ENCODE measurements at regions not wholly inside any gene's neighbourhood (a gene's known extent, or its start where the extent isn't known, plus 50 kb on each side); places are given as distances from the start of the nearest gene placed in this dataset.
"Not testable (repeated sequence)": the region's sequence is repeated elsewhere in the genome, so short reads cannot be mapped to it uniquely, and the experiment has no call there.

DNA sequence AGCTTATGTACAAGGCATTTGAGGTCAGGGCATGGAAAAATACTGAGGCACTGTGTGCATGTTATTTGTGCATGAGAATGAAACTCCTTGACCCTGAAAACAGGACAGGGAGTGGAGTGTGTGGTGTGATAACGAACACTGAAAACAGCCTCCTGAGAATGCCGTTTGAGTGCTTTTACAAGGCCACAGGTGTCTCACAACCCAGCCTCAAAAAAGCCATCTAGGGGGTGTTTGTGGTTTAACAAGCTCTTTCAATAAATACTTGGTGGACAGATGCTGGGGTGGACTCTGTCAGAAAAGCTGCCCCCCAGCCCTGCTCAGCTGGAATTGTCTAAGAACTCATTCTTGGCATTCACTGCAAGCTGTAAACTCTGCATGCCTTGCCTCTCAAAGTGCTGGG lies 94.0 kb upstream of the SLC25A48 start:
- H3K27ac Mint-ChIP-seq, result no peak overlapping the region
- peaks cover 12% of the 10 kb centered on the region for H3K9me3 Mint-ChIP-seq
- peaks cover 39% of the 10 kb centered on the region for H3K27me3 Mint-ChIP-seq
- peaks cover 11% of the 10 kb centered on the region for H3K36me3 Mint-ChIP-seq
- DNase-seq (ENCODE audit: extremely low spot score, unreplicated experiment), result peak; percentile 37
- TF ChIP-seq, protein P1, sequence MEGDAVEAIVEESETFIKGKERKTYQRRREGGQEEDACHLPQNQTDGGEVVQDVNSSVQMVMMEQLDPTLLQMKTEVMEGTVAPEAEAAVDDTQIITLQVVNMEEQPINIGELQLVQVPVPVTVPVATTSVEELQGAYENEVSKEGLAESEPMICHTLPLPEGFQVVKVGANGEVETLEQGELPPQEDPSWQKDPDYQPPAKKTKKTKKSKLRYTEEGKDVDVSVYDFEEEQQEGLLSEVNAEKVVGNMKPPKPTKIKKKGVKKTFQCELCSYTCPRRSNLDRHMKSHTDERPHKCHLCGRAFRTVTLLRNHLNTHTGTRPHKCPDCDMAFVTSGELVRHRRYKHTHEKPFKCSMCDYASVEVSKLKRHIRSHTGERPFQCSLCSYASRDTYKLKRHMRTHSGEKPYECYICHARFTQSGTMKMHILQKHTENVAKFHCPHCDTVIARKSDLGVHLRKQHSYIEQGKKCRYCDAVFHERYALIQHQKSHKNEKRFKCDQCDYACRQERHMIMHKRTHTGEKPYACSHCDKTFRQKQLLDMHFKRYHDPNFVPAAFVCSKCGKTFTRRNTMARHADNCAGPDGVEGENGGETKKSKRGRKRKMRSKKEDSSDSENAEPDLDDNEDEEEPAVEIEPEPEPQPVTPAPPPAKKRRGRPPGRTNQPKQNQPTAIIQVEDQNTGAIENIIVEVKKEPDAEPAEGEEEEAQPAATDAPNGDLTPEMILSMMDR (conservative IDR thresholded peaks at IDR 0.05), result no peak
- H3K4me1 Mint-ChIP-seq (ENCODE audit: unreplicated experiment), result peaks cover 25% of the 10 kb centered on the region
- H3K4me3 Mint-ChIP-seq, result no peak overlapping the region

DNA sequence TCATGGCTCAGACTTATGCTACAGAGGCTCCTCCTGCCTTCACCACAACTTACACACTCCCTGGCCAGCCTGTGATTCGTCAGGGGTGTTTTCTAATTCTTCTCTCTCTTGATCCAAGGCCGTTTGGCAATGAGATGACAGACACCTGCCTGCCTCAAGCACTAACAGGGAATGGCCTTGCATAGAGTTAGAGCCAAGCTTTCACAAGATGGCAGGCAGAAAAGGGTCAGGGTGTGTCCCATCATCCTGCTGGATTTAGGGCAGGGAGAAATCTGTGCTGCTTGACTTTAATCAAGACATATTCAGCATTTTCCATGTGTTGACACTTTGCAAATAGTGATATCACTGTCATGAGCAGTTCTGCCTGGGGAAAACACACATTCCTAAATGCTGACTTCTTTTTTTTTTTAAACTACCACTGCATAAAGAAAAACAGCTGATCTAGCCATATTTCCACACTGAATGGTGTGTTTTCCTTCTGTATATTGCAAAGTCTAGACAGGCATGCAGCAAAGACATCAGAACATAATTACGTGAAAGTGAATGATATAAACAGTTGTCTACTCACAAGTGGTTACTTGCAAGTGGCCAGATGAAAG lies 95.0 kb upstream of the SLC25A48 start:
- DNase-seq (ENCODE audit: extremely low spot score, unreplicated experiment), result peak; percentile 20
- H3K4me3 Mint-ChIP-seq, result no peak overlapping the region
- TF ChIP-seq, protein P1 (conservative IDR thresholded peaks at IDR 0.05), result no peak
- peaks cover 12% of the 10 kb centered on the region for H3K9me3 Mint-ChIP-seq
- peaks cover 27% of the 10 kb centered on the region for H3K4me1 Mint-ChIP-seq (ENCODE audit: unreplicated experiment)
- peaks cover 12% of the 10 kb centered on the region for H3K36me3 Mint-ChIP-seq
- H3K27me3 Mint-ChIP-seq, result peaks cover 45% of the 10 kb centered on the region
- peak overlapping the region; percentile 71 for H3K27ac Mint-ChIP-seq

DNA sequence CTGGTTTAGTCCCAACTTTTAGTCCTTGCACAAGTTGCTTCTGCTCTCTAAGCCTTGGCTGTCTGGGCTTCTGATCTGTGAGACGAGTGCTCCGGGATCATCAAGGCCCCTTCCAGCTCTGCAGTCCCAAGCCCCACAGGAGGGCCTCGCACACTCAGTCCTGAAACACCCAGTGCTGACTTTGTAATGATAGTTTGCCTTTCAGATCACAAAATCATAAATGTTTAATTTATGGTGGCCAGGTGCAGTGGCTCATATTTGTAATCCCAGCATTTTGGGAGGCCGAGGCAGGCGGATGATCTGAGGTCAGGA lies 95.9 kb upstream of the SLC25A48 start:
- peaks cover 8% of the 10 kb centered on the region for H3K9me3 Mint-ChIP-seq
- H3K27ac Mint-ChIP-seq, result no peak overlapping the region
- peaks cover 12% of the 10 kb centered on the region for H3K36me3 Mint-ChIP-seq
- TF ChIP-seq, protein P1 (conservative IDR thresholded peaks at IDR 0.05), result no peak
- peaks cover 40% of the 10 kb centered on the region for H3K27me3 Mint-ChIP-seq
- DNase-seq (ENCODE audit: extremely low spot score, unreplicated experiment), result no peak
- H3K4me1 Mint-ChIP-seq (ENCODE audit: unreplicated experiment), result peaks cover 21% of the 10 kb centered on the region
- no peak overlapping the region for H3K4me3 Mint-ChIP-seq

DNA sequence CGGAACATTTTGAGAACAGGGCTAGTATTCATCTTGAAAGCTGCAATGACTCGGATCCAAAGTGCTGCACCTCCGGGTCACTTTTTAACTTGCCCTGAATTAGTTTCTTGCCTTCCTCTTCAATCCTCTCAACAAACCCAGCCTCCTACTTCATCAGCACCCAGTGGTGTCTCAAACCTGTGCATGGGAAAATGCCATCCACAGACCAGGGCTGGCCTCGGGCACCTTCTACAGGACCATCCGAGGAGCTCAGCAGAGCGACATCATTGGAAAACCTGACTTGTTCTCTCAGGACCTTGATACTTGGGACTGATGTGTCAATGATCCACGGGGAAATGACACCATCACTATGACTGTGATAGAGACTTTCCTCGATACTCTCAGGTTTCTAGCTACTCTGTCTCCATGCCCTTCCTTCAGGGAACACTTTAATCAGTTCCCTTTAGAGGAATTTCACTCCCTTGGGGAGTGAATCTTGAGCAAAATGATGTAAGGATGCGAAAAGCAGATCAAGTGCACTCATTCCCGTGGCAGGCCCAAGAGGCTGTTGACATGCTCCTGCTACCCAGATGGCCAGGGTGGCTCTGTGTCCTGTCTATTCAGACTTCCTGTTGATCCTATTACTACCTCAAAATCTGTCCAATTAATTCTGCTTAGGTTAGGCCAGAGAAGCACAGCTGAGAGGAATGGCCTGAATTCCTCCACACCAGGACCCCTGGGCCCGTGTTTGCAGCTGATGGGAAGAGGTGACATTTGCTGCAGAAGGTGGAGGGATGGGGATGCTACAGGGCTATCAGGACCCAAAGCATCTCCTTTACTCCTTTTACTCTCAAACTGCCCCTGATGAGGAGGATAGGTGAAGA lies 96.5 kb upstream of the SLC25A48 start:
- H3K4me1 Mint-ChIP-seq (ENCODE audit: unreplicated experiment), result peaks cover 18% of the 10 kb centered on the region
- H3K36me3 Mint-ChIP-seq, result peaks cover 12% of the 10 kb centered on the region
- TF ChIP-seq, protein P1 (conservative IDR thresholded peaks at IDR 0.05), result no peak
- no peak overlapping the region for H3K27ac Mint-ChIP-seq
- DNase-seq (ENCODE audit: extremely low spot score, unreplicated experiment), result peak; percentile 34
- H3K9me3 Mint-ChIP-seq, result peaks cover 7% of the 10 kb centered on the region
- peaks cover 39% of the 10 kb centered on the region for H3K27me3 Mint-ChIP-seq
- no peak overlapping the region for H3K4me3 Mint-ChIP-seq

DNA sequence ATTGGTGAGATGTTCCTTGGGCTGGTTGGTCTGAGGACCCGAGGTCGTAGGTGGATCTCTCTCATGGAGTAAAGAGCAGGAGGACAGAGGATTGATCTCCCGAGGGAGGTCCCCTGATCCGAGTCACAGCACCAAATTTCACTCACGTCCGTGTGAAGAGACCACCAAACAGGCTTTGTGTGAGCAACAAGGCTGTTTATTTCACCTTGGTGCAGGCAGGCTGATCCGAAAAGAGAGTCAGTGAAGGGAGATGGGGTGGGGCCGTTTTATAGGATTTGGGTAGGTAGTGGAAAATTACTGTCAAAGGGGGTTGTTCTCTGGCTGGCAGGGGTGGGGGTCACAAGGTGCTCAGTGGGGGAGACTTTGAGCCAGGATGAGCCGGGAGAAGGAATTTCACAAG lies 97.5 kb upstream of the SLC25A48 start:
- H3K27ac Mint-ChIP-seq, H3K9me3 Mint-ChIP-seq, H3K4me3 Mint-ChIP-seq: not testable (repeated sequence)
- Mint-ChIP-seq H3K36me3 (peaks cover 12% of the 10 kb centered on the region), H3K4me1 (ENCODE audit: unreplicated experiment) (peaks cover 14% of the 10 kb centered on the region), H3K27me3 (peaks cover 39% of the 10 kb centered on the region)
- peak; percentile 25 for DNase-seq (ENCODE audit: extremely low spot score, unreplicated experiment)

DNA sequence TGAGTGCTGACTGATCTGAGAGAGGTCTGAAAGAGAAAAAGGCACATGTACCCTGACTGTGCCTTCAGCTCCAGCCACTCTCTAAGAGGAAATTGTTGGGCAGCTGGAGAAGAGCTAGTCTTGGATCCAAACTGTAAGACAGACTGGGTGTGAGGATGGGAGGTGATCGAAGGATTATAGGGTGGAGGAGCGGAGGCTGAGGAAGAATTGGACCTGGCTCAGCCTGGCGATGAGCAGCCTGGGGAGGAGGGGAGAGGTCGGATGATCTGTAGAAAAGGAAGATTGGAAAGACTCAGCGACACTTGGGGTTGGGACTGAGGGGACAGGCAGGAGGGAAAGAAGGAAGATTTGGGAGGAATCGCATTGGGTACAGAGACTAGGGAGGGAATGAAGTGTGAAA lies 98.6 kb upstream of the SLC25A48 start:
- DNase-seq (ENCODE audit: extremely low spot score, unreplicated experiment), result peak; percentile 20
- TF ChIP-seq, protein P1 (conservative IDR thresholded peaks at IDR 0.05), result no peak
- no peak overlapping the region for H3K4me3 Mint-ChIP-seq
- peaks cover 14% of the 10 kb centered on the region for H3K4me1 Mint-ChIP-seq (ENCODE audit: unreplicated experiment)
- H3K27ac Mint-ChIP-seq, result no peak overlapping the region
- H3K9me3 Mint-ChIP-seq, result peaks cover 7% of the 10 kb centered on the region
- H3K27me3 Mint-ChIP-seq, result peaks cover 39% of the 10 kb centered on the region
- peaks cover 12% of the 10 kb centered on the region for H3K36me3 Mint-ChIP-seq

DNA sequence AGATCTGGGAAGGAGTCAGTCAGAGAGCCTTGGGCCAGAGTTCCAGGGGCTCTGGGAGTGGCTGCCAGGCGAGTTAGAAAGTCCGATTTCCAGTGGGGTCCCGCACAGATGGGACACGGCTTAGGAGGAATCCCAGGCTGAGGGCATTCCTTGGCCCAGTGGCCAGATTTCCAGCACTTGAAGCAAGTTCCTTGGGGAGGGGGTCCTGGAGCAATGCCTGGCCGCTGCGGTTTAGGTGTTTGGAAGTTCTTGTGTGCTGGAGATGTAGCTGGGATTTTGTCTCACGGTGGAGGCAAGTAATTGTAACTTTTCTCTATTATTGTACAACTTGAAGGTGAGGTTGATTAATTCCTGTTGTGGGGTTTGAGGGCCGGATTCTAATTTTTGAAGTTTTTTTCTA lies 99.5 kb upstream of the SLC25A48 start:
- H3K27ac Mint-ChIP-seq; H3K4me3 Mint-ChIP-seq; DNase-seq (ENCODE audit: extremely low spot score, unreplicated experiment); H3K9me3 Mint-ChIP-seq: not testable (repeated sequence)
- Mint-ChIP-seq H3K36me3 (peaks cover 12% of the 10 kb centered on the region), H3K27me3 (peaks cover 39% of the 10 kb centered on the region), H3K4me1 (ENCODE audit: unreplicated experiment) (peaks cover 14% of the 10 kb centered on the region)

DNA sequence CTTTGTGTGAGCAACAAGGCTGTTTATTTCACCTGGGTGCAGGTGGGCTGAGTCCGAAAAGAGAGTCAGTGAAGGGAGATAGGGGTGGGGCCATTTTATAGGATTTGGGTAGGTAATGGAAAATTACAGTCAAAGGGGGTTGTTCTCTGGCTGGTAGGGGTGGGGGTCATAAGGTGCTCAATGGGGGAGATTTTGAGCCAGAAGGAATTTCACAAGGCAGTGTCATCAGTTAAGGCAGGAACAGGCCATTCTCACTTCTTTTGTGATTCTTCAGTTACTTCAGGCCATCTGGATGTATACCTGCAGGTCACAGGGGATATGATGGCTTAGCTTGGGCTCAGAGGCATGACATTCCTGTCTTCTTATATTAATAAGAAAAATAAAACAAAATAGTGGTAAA lies 103.4 kb upstream of the SLC25A48 start:
- H3K4me1 Mint-ChIP-seq (ENCODE audit: unreplicated experiment), result peaks cover 17% of the 10 kb centered on the region
- DNase-seq (ENCODE audit: extremely low spot score, unreplicated experiment); H3K9me3 Mint-ChIP-seq; H3K27ac Mint-ChIP-seq; H3K36me3 Mint-ChIP-seq; H3K4me3 Mint-ChIP-seq: not testable (repeated sequence)
- peaks cover 20% of the 10 kb centered on the region for H3K27me3 Mint-ChIP-seq

DNA sequence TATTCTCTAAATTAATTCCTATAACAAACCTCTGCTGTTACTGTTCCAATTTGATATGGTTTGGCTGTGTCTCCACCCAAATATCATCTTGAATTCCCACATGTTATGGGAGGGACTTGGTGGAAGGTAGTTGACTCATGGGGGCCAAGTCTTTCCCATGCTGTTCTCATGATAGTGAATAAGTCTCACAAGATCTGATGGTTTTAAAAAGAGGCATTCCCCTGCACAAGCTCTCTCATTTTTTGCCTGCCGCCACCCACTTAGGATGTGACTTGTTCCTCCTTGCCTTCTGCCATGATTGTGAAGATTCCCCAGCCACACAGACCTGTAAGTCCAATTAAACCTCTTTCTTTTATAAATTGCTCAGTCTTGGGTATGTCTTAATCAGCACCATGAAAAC lies 104.3 kb upstream of the SLC25A48 start:
- not testable (repeated sequence) for H3K9me3 Mint-ChIP-seq; H3K27ac Mint-ChIP-seq; H3K36me3 Mint-ChIP-seq; DNase-seq (ENCODE audit: extremely low spot score, unreplicated experiment); H3K4me3 Mint-ChIP-seq
- Mint-ChIP-seq H3K4me1 (ENCODE audit: unreplicated experiment) (peaks cover 11% of the 10 kb centered on the region), H3K27me3 (peaks cover 12% of the 10 kb centered on the region)

All from type B pancreatic cell (in vitro differentiated cells).